HPDE6-E6E7 (cell line): ENCODE measurements at regions not wholly inside any gene's neighbourhood (a gene's known extent, or its start where the extent isn't known, plus 50 kb on each side); places are given as distances from the start of the nearest gene placed in this dataset.
"Not testable (repeated sequence)": the region's sequence is repeated elsewhere in the genome, so short reads cannot be mapped to it uniquely, and the experiment has no call there.

Experiments
- DNase-seq: peaks from one replicate; pipeline ENCODE4 v3.0.0; 2011; ENCODE audit warnings: missing footprints; ENCODE audit errors: extremely low spot score

GRCh38 chr1:224029286-224030025 is 84.5 kb upstream of the FBXO28 start:
- not testable (repeated sequence) for DNase-seq

- not testable (repeated sequence) for DNase-seq
Observed at GRCh38 chr1:224028802-224029201, 85.1 kb upstream of the FBXO28 start.

GRCh38 chr1:224023122-224023521 is 90.8 kb upstream of the FBXO28 start:
- not testable (repeated sequence) for DNase-seq

GRCh38 chr1:224022249-224022970 is 91.5 kb upstream of the FBXO28 start:
- not testable (repeated sequence) for DNase-seq

- not testable (repeated sequence) for DNase-seq
Observed at GRCh38 chr1:224019866-224020265, 94.0 kb upstream of the FBXO28 start.

- not testable (repeated sequence) for DNase-seq
Observed at GRCh38 chr1:224015782-224016181, 98.1 kb upstream of the FBXO28 start.

- no peak for DNase-seq
Observed at GRCh38 chr1:224014330-224014649, 99.6 kb upstream of the FBXO28 start.

- DNase-seq, result not testable (repeated sequence)
Observed at GRCh38 chr1:224013626-224014329, 100.1 kb upstream of the FBXO28 start.

GRCh38 chr1:224012807-224013434 is 101.0 kb upstream of the FBXO28 start:
- not testable (repeated sequence) for DNase-seq

GRCh38 chr1:224012162-224012561 is 101.7 kb upstream of the FBXO28 start:
- not testable (repeated sequence) for DNase-seq

- not testable (repeated sequence) for DNase-seq
Observed at GRCh38 chr1:224011751-224012150, 102.2 kb upstream of the FBXO28 start.

GRCh38 chr1:224011153-224011552 is 102.8 kb upstream of the FBXO28 start:
- not testable (repeated sequence) for DNase-seq

GRCh38 chr1:224005973-224006372 is 107.9 kb upstream of the FBXO28 start:
- not testable (repeated sequence) for DNase-seq

GRCh38 chr1:224004552-224005315 is 109.2 kb upstream of the FBXO28 start:
- DNase-seq, result not testable (repeated sequence)

GRCh38 chr1:224003896-224004295 is 110.0 kb upstream of the FBXO28 start:
- not testable (repeated sequence) for DNase-seq

- not testable (repeated sequence) for DNase-seq
Observed at GRCh38 chr1:224001757-224002156, 112.2 kb upstream of the FBXO28 start.

- DNase-seq, result not testable (repeated sequence)
Observed at GRCh38 chr1:223999761-224000160, 114.2 kb upstream of the FBXO28 start.

- DNase-seq, result not testable (repeated sequence)
Observed at GRCh38 chr1:223998676-223999455, 115.0 kb upstream of the FBXO28 start.

GRCh38 chr1:223996376-223996775 is 117.5 kb upstream of the FBXO28 start:
- DNase-seq, result not testable (repeated sequence)
